Nucleus accumbens (tissue), 56 donors: ENCODE measurements at regions not wholly inside any gene's neighbourhood (a gene's known extent, or its start where the extent isn't known, plus 50 kb on each side); places are given as distances from the start of the nearest gene placed in this dataset.
"Not testable (repeated sequence)": the region's sequence is repeated elsewhere in the genome, so short reads cannot be mapped to it uniquely, and the experiment has no call there.

Experiments used
- DNase-seq, 56 donors: peaks; one replicate each; lab custom pipeline; 2025; lab: John Stamatoyannopoulos, UW

DNA sequence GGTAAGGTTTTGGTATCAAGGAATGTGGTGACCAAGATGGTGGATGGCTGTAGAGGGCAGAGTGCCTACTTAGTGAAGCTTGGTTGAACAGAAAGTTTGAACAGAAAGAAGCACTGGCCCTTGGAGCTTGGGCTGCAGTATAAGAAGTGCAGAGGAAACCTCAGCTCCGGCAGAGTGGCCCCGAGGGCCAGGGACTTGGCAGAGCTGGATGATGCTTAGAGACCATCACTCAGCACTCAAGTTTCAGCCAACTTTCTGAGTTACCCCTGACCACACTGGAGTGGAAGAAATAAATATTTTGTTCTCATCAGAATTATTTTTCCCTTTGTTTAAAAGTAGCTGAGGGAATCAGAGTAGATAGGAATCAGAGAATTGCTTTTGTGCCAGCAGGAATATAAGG, 336.7 kb downstream of the C7orf25 start:
- no peak for DNase-seq

DNA sequence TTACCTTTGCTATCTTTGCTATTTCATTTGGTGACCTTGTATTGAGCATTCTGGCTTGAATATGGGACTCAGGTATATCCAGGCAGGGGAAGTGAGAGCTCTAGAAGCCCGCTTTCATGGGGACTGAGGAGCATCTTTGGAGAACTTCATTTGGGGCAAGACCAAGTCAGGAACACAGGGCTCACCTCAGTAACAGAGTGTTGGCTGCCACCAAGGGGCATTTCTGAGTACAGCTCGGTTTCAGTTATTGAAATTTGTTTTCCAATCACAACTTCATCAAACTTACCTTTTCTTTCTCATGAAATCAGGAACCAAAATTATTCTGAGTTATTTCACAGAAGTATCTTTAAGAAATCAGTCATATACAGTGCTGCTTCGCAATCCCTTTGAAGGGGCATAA, 337.2 kb downstream of the C7orf25 start:
- DNase-seq, result no peak

DNA sequence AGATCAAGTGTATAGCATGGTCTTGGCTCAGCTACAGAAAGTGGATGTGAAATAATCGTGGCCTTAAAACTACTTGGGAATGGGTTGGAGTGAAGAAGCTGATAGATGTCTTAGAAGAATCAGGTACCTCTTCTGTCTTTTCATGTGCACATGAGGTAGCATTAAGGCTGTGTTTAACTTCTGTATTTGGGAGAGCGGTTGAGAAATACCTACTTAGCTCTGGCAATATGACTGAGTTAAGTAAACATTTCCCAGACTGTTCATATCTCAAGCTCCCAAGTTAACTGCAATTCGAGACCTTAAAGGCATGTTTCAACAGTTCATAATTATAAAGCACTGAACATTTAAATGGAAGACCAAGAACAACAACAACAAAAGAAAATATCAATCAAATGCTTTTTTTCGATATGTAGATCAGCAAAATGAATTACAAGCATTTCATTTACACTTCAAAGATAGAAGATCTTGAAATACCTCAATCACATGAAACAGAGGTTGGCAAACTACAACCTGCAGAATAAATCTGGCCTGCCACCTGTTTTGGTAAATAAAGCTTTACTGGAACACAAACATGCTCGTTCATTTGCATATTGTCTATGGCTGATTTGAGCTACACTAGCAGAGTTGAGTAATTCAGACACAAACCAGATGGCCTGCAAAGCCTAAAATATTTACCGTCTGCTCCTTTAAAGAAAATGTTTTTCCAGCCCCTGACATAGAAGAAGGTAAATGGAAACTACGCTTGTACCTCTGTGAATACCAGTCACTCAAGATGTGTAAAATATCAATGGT, 337.1 kb upstream of the GLI3 start:
- DNase-seq, result no peak

DNA sequence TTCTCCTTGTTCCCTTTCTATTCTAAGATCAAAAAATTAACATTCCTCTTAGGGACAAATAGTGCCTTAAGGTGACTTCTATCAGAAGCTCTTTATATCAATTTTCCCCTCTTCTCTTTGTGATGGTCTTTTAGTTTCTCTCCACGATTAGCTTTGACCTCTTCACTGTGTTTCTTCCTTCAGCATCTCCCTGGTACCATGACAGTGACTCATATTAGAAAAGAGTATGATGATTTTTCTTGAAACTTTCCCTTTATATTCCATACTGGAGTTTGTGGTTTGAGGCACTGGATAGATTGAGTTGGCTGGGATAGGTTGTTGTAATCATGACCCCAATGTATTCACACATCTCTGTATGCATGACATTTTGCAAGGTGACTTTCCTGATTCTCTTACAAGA, 335.6 kb upstream of the GLI3 start:
- DNase-seq, result no peak

DNA sequence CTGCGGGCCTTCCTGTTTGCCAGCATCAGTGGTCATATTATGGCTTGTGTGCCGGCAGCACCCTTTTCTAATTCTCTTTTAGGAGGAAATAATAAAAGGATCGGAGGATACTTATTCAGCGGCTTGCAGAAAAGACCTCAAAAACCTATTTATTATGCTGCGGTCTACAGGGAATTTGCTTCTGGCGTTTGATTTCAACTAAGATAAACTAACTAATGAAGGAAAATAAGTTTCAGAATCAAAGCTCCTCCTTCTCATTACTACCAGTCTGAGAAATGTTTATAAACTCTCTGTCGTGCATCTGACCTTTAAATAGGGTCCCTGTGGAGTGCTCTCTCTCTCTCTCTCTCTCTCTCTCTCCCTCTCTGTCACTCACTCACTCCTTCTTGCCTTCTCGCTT, 335.0 kb upstream of the GLI3 start:
- DNase-seq, result no peak

DNA sequence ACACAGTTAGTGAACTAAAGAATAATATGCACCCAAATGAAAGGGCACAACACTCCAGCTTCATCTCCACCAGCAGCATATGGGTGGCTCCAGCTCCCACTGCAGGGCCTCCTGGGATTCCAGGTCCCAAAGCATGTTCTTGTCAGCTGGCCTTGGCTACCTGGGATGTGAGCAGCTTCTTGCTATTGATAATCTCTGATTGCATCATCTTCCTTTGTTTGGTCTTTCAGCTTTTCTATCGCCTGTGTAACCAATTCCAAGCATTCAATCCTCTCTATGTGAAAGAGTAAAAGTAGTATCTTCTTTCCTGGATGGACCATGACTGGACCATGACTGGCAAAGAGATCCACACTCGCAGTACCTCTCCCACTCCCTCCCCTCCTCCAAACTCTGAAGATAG, 333.9 kb upstream of the GLI3 start:
- DNase-seq, result no peak

DNA sequence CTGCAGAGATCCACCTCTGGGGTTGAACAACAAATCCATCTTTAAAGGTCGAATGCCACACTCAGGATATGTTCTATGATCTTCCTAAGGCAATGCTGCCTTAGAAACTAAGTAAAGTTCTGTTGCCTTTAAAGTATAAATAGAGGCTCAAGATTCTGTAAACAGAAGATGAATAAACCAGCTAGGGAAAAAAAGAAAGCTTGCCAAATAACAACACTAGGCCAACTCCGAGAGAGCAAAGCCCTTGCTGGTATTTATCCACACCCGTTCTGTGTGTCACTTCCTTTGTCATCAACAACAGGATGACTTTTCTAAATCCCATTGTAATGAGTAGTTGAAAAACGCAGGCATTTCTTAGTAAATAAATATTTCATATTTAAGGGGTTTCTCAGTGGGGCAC, 330.0 kb upstream of the GLI3 start:
- no peak for DNase-seq

DNA sequence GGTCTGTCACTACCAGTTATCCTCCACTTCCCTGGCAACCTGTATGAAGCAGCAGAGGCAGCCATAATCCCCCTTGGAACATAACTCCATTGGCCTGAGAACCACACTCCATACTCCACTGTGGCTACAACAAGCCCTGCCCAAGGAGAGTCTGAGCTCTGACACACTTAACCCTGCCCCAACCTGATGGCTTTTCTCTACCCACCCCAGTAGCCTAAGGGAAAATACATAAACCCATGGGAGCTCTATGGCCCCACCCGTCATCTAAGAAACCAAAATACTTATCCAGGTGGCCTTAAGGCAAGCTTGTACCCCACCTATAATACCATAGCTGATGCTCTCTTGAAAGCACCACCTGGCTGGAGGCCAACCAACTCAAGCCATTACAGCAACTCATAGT, 324.8 kb upstream of the GLI3 start:
- DNase-seq, result no peak

DNA sequence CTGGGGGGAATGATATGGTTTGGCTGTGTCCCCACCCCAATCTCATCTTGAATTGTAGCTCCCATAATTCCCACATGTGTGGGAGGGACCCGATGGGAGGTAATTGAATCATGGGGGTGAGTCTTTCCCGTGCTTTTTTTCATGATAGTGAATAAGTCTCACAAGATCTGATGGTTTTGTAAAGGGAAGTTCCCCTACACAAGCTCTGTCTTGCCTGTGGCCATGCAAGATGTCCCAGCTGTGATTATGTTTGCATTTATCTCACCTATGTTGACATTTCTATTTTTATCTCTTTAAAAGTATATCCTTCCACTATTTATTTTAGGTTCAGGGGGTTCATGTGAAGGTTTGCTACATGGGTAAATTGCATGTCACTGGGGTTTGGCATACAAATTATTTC, 323.9 kb upstream of the GLI3 start:
- no peak for DNase-seq

DNA sequence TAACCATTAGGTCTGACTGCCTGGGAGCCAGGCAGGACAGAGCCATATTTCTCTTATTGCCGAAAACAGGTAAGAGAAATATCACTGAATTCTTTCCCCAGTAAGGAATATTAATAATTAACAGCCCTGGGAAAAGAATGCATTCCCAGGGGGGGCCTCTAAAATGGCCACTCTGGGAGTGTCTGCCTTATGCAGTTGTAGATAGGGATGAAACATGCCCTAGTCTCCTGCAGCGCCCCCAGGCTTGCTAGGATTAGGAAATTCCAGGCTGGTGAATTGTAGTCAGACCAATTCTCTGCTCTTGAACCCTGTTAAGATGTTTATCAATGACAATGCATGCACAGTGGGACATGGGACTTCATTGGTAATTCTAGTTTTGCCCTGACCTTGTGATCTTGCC, 317.9 kb upstream of the GLI3 start:
- DNase-seq, result not testable (repeated sequence)

DNA sequence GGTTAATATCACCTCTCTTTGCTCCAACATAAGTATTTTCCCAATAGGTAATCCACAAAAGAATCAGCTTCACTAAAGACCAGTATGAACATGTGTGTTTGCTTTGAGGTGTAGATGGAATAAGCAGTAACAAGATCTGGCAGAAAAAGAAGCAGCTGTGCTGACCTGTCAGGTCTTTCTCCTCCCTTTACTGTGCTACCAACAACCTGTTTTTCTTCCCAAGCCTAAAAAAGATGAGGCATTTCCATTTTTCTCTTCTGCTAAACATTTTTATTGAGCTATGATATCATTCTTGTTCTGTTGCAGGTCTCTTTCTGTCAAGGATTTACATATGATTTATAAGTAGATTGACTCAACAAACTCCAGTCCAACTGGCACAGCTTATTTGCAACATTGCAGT, 315.2 kb upstream of the GLI3 start:
- no peak for DNase-seq

DNA sequence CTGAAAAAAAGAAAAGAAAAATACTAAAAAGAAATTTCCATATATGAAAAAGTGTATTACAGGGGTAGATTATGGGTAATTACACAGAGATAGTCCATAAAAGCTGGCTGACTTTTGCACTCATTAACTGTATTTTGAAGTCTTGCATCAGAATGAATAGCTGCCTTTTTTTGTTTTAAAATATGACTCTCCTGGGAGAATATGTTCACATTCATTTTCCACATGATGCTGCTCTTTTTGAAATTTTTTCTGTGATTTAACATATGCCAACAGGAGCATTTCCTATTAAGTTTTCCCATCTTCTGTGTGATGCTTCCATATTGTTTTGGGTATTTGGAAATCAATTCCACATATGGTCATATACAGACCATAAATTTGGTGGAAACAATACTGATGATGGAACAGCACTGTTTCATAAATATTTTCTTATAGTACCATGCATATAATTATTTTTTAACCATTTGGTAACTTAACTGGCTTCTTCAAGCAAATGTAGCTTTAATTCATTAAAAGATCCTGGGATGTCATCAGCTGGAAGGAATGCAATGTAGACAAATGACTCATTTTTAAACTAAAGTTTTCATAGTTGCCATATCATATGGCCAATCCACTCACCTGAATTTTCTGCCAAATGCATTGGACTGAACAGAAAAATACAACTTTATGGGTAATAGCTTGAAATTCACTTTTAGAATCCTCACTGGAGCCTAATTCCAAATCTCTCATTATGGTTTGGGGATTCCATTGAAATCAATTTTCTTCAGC, 313.9 kb upstream of the GLI3 start:
- no peak for DNase-seq

DNA sequence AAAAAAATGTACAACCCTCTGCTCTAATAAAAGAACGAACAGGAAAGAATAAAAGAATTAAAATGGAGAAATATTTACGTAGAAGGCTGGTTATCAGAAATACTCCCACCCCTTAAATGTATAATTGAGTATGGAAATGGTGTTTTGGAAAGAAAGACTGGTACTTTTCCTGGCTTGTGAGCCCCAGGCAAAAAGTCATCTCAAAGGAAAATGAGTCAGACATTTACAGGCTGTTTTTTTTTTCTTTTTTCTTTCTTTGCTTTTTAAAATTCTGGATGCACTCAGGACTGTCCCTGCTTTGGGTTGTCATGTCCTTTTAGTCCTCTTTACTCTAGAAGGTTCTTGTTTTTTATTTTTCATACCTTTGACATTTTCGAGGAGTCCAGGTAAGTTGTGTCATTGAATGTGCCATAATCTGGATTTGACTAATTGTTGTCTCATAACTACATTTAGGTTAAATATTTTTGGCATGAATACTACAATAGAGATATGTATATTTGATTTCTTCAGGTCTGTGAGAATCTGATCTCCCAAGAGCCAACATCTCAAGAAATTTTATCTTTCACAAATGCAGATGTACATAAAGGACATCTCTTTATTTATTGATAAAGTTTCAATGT, 313.0 kb upstream of the GLI3 start:
- no peak for DNase-seq

DNA sequence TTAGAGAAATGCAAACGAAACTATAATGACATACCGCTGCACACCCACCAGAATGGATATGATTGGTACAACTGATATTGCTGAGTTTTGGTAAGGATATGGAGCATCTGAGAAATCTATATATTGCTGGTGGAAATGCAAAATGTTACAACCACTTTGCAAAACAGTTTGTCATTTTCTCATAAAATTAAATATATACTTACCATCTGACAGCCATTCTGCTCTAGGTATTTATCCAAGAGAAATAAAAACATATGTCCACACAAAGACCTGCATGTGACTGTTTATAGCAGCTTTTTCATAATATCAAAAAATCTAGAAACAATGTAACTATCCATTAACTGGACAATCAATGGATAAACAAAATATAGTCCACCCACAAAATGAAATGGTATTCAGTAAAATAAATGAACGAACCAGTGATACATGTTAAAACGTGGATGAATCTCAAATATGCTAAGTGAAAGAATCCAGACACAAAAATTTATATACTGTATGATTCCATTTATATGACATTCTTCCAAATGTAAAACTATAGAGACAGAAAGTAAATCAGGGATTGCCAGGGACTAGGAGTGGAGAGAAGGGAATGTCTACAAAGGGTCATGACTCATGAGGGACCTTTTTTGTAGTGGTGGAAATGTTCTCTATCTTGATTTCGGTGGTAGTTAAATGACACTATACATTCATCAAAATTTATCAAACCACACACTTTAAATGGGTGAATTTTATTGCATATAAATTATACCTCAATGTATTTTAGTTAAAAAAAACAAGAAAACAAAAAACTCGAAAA, 312.0 kb upstream of the GLI3 start:
- DNase-seq, result no peak

DNA sequence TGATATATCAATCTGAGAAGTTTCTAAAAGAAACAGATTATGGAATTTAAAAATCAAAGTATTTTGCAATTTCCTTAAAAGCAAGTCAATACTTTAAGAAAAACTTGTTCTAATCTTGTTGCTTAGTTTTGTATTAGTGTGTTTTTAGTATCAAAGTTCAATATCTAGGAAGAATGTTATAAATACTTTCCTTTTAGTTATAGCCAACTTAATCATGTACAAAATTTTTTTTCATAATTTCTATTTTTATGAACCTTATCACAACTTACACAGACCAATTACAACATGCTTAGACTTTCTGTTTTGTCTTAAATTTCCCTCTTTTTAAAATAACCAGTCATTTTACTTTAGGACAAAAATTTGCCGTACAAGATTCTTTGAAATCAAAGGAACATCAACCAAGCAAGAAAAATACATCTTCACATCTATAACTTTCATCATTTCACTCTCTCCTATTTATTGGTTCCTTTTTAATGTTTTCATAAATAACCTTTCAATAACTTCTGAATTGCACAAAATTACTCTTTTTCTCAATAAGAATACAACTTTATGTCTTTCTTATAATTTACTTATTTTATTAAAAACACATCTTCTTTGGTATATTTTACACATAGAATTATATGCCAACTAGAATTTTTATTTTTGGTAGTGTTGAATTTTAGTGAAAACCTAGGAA, 308.2 kb upstream of the GLI3 start:
- DNase-seq, result no peak

DNA sequence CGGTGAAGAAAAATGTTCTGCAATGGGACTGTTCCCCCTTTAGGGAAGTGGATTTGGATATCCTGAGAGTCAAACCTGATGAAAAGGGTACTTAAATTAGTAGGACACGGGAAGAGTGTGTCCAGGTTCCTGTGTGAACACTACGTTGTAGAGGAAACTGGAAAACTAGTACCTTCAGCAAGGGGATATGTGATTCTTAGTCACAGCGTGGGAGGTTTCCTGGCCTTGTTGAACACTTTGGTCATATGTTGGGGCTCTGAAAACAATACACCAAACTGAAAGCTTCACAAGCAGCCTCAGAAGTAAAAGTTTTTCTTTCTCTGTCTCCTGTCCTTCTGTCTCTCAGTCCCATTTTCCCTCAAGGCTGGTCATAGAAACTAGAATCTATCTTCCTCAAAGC, 306.9 kb upstream of the GLI3 start:
- DNase-seq, result no peak

DNA sequence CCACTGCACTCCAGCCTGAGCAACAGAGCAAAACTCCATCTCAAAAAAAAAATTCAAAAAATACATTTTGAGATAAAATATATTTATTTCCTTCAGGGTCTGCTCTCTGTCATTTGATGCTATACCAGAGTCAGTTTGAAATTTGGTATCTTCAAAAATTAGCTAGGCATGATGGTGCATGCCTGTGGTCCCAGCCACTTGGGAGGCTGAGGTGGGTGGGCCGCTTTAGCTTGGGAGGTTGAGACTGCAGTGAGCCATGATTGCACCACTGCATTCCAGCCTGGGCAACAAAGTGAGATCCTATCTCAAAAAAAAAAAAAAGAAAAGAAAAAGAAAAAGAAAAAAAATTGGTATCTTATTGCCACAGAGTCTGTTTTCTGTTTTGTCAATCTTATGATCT, 305.4 kb upstream of the GLI3 start:
- DNase-seq, result not testable (repeated sequence)

DNA sequence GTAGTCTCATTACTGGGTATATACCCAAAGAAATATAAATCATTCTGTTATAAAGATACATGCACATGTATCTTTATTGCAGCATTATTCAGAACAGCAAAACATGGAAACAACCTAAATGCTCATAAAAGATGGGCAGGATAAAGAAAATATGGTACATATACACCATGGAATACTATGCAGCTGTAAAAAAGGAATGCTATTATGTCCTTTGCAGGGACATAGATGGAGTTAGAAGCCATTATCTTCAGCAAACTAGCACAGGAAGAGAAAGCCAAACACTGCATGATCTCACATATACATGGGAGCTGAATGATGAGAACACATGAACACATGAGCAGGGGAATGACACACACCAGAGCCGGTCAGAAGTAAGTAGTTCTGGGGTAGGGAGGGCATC, 297.4 kb upstream of the GLI3 start:
- no peak for DNase-seq

DNA sequence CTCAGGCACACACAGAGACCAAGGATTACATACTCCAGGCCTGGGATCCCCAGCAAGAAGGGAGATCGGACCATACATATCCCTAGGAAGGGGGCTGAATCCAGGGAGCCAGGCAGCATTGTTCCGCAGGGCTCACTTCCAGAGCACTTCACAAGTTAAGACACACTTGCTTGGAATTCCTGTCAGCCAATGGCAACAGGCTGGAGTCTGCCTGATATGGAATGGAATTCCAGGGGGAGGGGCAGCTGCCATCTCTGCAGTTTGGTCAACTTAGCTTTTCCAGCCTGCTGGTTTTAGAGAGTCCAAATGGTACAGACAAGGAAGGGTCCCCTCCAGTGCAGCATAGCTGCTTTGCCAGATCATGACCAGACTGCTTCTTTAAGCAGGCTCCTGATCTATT, 290.0 kb upstream of the GLI3 start:
- DNase-seq, result no peak

DNA sequence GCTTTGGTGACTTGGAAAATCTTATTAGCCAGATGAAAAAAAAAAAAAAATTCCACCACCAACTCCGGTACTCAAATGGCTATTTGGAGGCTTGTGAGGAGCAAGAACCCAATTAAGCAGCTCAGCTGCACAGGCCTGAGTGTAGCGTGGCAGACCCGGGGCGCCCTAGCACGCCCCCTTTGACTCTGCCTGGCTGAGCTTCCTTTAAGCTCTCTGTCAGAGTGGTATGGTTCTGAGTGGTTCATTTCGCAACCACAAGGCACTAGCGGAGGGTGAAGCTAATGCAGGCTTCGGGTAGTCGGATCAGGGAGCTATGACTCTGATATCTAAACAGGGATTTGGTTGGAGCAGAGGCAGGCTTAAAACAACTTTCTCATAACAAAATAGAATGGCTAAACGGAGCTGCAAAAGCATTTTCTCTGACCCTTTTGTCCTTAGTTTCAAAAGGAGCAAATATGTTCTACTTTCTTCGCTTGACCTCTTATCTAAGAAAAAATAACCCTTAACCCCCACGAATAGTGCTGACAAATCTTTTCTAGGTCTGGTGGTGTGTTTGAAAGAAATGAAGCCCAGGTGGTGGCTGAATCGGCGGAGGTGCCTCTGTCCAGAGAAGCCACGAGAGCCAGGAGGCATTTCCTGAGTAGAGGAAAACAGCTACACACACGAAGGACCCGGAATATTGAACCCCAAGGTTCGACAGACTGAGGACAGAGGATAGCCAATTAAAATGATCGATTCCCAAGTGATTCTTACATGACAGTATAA, 285.4 kb upstream of the GLI3 start:
- peak in 1 of 56 donors; percentile 4 for DNase-seq
